GM18907 (cell line): ENCODE measurements at regions not wholly inside any gene's neighbourhood (a gene's known extent, or its start where the extent isn't known, plus 50 kb on each side); places are given as distances from the start of the nearest gene placed in this dataset.
A peak's percentile ranks its signal among the peaks of the same experiment; 100 is the strongest.

ENCODE experiments used
- ATAC-seq: cut with Tn5 transposase; IDR thresholded peaks from one replicate; pipeline ENCODE4 v1.9.1; 2021; ENCODE audit warnings: mild to moderate bottlenecking, moderate library complexity; ENCODE audit not compliant: unreplicated experiment

DNA sequence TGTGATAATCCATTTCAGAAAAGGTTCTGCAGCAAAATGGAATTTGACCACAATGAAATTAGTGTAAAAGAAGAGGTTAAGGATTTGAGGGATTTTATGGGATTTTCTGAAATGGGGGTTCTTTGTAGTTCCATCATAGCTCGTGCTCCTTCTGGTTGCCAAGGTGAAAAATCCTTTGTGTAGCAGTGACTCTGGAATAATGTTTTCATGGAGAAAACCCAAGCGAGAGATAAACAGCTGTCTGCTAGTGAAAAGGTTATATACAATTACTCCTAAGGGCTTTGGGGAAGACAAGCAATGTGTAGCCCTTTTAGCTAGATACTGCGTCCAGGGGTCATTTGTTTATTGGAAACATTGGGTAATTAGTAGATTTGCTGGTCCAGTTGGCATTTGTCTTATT lies 453.2 kb upstream of the DEPDC1 start:
- no peak for ATAC-seq

DNA sequence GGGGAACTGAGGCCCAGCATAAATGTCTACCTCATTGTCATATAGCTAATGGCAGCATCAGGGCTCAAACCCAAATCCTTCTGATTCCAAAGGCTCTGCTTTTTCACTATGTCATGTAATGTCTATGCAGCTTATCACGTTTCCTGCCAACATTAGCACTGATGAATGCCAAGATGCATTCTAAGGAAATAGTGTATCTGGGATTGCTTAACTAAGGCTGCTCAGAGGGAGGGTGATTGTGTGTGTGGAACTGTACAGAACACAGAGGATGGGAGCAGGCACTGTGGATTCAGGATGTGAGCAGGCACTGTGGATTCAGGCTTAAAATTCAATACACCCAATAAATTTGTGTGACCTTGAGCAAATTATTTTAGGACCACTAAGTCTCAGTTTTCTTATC lies 456.4 kb upstream of the DEPDC1 start:
- no peak for ATAC-seq

DNA sequence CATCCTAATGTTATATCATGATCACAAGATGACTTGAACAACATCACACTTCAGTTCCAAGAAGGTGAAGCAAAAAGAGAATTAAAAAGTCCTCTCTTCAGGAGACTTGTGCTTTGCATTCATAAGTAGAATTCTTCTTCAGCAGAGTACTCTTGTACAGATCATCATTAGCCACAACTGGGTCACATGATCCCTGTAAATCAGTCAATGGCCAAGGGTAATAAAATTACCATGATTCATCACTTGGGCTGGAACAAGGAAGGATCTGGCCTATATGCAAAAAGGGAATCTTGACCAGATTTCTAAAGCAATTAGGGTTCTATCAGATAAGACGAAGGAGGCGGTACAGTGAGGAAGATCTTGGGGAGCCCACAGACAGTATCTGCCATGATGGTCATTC lies 458.0 kb upstream of the DEPDC1 start:
- no peak for ATAC-seq

DNA sequence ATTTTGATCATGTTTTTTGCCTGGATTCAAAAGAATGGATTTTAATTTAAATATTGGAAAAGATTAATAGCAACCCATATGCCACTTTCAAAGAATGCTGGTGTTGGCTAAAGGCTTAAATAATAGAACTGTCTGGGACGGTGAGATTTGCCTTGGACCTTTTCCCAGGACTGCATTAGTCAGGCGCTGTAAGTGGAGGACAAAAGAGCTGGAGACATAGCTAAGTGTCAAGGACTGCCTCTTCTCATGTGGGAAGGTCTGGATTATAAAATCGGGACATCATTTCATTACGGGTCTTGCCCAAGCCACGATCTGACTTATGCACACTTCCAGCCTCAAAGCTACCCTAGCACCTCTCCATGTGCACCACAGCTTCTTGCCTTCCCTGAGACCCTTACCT lies 458.5 kb upstream of the DEPDC1 start:
- no peak for ATAC-seq

DNA sequence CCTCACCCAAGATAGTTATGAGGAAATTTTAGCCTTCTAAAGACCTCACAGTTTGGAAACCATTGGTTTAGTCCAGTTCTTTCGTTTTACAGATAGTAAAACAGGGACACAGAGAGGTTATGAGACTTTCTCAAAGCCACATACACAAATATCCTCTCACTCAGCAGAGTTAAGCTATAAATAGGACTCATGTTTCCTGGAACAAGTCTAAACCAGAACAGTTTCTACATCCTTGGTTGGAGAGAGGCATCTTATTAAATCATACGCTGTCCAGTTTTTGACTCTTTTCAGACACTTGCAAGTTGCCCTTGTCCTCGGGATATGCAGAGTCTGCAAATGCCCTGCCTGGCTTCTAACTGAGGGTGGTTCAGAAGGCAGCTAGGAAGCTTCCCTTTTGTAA lies 462.1 kb upstream of the DEPDC1 start:
- no peak for ATAC-seq

DNA sequence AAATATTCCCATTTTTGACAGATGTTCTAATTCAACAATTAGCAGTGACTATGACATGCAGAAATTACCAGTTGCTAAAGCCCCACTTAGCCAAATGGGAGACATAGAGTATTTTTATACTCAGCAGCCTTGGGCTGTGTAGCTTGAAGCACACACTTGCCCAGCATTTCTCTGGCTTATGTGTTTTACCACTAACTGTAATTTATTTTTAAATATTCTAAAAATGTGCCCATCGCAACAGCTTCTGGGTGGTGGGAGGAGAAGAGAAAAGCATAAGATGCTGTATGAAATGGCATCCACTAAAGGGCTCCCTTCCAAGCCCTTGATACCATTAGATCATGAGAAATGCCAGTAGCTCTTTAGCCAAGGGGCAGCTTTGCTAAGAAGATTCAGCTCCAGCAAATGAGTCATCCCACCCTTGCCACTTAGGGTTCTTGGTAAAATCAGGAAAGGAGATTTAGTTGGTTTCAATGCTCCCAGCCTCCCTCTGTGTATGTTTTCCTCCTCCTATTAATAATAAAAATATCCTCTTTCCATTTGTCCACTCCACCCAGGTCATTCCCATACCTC lies 462.7 kb upstream of the DEPDC1 start:
- no peak for ATAC-seq

DNA sequence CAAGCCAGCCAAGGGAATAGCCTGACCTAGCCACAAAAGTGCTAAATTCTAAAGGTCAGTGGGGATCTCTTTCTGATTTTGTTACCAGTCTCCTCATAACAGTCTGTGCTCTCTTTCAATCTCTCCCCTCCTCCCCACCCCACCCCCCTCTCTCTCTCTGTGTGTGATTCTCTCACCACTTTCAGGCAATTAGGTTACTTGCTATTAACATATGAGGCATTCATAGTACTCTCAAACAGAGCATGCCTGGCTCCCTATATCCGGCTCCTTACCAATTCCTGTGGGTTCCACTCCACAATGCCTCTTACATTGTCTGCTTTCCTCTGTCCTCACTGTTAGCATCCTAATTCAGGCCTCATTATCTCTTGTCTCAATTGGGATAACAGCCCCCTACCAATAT lies 464.3 kb upstream of the DEPDC1 start:
- ATAC-seq: no peak

DNA sequence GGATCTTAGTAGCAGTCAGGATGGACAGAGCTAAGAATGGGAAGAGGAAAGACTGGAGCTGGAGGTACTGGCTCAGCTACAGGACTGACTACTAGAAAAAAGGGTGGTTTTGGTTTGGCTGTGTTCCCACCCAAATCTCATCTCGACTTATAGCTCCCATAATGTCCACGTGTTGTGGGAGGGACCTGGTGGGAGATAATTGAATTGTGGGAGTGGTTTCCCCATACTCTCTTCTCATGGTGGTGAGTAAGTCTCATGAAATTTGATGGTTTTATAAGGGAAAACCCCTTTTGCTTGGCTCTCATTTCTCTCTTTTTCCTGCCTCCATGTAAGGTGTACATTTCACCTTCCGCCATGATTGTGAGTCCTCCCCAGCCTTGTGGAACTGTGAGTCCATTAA lies 466.5 kb upstream of the DEPDC1 start:
- ATAC-seq: no peak

DNA sequence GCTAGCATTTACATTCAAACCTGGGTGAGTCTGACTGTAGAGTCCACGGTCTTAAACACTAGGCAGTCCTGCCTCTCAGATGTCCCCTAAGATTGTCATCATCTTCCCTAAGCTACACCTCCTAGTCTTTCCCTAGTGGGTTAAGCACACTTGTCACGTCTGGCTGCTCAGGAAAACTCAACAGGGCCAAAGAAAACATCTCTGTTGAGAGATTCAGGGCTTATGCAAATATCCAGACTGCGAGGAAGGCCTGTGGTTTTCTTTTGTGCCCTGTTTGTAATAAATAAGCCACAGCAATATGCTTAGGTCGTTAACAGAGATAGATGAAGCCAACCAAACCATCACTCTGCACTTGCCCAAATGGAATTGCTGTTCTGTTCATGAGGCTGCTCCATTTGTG lies 472.6 kb upstream of the DEPDC1 start:
- peak; percentile 81 for ATAC-seq

DNA sequence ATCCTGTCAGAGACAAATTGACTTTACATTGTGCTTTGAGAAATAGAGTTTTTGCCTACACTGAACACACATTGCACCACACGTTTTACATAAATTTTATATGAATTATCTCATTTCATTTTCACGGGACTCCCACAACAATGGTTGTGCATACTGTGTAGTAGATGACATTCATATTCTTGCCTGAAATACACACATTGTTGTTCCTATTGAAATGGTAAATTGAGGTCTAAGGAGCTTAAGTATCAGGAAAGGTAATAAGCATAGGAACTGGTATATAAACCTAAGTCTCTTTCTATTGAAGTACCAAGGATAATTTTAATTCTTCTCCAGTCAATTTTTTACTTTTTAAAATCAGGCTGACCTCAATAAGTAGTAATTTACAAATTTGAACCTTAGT lies 473.7 kb upstream of the DEPDC1 start:
- no peak for ATAC-seq

DNA sequence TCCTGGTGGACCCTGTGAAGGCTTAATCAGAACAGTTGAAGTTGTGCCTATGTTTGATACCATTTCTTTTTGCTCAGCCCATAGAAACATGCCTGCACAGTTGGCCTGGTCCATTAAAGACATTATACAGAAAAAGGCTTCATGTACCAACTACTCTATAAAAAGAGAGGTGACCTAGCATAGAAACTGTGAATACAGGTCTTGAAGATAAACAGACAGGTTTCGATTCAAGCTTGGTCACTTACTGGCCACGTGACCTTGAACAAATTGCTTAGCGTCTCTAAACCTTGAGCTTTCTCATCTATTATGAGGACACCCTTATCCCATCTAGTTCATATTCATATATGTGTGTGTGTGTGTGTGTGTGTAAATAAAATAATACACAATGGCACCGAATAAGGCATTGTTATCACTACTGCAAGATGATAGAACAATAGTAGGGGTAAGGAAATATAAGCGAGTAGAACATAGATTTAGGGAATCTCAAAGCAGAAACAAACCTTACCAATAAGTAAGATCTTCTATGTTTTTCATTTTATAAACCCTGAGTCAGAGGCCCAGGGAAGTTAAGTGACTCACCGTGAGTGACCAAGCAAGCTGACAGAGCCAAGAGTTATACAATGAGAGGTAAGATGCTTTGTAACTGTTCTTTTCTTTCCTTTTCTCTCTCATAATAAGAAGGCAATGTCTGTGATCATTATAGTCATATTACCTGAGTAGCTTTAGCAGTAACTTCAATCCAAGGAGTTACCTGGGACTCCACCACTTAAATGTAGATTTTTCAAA lies 476.8 kb upstream of the DEPDC1 start:
- ATAC-seq: no peak

DNA sequence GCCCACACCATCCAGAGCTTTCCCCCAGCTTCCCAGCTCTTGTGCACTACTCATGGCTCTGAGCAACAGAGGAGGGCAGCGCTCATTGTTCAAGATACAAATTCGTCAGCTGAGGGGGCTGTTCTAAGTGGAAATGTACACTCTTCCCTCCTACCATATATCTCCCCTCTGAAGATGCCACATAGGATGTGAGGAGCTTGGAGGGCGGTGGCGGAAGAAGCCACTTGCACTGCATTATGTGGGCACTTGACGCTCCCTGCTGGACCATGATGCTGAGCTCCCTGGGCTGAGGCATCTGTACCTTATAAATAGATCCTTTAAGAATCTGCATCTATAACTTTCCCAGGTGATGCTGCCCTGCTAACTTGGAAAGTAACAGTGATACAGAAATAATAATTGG lies 477.6 kb upstream of the DEPDC1 start:
- ATAC-seq: no peak

DNA sequence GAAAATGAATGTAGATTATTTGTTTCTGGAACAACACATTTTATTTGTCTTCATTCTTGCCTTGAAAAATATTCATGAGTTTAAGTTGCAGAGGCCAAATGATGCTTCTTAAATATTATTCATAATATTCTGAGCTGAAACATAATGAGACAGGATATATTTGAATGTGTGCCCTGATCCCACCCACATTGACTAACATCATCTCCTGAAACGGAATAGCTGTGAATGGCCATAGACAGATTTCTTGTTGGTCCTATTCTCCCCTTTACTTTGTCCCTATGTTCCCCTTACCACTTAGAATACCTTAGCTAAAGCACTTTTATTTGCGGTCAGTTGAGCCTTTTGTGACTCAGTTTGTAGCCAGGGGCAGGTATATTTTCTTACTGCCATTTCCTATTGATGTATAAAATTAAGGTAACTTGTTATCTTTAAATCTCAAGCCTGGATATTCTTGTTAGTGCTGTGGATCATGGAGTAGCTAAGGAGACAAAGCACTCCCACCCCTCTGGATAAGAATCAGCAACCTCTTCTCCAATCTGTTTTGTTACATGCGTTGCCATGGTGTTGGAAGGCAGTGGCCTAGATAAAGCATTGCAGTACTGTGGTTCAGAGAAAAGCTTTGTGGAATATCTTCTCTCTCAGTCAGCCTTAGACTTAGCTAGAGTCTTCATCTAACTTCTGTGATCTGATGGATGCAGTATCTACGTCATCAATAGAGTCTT lies 478.5 kb upstream of the DEPDC1 start:
- no peak for ATAC-seq

DNA sequence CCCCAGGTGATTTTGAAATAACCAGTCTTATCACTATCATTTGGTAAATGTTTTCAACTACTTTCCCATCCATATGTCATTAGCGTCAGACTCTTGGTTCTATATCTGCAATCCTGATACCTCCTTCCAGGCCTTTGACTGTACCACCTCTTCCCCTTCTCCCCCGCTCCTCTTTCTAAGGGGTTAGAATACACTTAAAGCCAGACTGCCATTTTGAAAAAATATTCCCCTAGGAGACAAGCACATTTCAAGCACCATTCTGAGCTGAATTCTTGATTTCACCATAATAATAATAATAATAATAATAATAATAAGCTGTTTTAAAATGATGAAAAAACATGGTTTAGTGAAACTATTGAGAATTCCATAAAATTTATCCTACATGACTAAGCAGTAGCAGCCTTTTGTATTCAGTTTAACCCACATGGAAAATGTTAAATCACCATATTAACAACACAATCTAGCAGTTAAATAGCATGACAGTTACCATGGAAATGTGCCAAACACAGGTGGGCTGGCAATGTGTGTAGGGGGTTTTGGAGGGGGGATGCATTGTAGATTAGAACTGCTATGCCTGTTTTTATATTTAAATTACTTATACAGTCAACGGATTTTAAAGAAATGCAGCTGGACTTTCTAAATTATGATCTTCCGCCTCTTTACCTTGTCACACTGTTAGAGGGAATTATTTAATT lies 480.2 kb upstream of the DEPDC1 start:
- no peak for ATAC-seq

DNA sequence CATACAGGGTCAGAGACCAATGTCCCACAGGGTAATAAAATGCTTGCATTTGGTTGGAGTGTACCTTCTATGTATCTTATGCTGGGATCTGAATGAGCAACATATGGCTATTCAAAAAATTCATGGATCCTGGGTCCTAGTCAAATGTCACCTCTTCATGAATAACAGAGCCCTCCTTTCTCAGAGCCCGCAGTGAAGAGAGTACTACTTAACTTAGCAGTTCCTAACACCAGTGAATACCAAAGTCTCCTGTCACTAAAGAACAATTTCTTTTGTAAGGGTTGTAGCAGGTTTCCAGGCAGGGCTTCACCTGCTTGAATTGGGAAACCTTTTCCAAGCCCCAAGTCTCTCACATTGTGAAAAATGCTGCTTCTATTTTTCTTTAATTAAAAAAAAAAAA lies 483.0 kb upstream of the DEPDC1 start:
- no peak for ATAC-seq

DNA sequence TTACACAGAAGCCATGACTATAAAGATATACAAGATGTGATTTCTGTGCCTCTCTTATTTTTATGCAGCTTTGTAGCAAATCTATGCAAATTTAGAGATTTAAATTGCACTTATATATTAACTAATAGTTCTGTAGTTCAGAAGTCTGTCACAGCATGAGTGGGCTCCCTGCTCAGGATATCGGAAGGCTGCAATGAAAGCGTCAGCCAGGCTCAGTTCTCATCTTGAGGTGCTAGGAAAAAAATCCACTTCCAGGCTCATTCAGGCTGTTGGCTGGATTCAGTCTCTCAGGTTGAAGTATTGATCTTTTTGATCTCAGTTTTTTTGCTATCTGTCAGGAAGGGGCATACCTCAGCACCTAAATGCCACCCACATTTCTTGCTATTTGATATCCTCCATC lies 487.4 kb upstream of the DEPDC1 start:
- no peak for ATAC-seq

DNA sequence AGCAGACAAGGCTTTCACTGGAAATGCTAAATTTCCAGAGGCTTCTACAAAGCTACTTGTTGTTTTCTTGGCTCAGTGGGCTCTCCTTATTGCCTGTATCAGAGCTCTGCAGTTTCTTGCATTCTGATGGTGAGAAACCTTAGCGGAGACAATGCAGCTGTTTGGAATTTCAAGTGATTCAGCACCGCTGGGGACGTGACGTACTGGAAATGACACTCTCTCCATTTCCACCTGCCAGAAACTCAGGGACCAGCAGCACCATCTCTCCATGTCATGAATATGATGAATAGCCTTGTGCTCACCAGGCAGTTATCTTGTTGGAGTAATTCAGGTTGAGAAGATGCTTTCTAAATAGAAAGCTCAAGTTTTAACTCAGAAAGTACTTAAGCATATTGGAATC lies 497.2 kb upstream of the DEPDC1 start:
- no peak for ATAC-seq

DNA sequence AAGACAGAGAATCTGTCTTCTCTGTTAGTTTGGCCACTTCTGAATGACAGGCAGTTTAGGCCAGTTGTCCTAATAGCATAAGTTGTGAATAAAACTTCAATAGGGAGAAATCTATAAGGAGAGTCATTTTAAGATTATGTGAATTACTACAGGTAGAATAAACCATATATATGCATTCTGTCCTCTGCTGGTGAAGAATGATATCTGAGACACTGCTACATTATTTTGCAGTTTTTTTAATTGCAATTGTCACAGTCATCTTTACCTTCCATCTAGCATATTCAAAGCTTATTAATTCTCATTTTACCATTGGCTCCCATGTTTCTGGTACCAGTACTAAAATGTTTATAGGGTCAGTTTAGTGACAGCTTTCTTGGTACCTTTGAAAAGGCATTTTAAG lies 519.6 kb upstream of the DEPDC1 start:
- no peak for ATAC-seq

DNA sequence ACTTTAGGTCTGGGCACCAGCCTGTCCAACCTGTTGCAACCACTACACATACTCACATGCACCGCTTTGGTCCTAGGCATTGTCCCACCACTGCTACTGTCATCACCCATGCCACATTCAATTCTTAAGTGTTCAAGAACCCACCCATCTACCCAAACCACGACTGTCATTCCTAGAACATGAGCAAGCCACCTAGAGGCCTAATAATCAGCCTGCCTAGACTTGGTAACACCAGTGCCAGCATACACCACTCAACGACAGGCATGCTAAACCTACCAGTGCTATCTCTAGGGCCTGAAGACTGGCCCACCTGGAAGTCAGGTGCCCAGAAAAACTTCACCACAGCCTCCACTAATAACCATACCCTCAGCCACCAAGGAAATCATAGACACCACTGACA lies 532.8 kb upstream of the DEPDC1 start:
- ATAC-seq: no peak

DNA sequence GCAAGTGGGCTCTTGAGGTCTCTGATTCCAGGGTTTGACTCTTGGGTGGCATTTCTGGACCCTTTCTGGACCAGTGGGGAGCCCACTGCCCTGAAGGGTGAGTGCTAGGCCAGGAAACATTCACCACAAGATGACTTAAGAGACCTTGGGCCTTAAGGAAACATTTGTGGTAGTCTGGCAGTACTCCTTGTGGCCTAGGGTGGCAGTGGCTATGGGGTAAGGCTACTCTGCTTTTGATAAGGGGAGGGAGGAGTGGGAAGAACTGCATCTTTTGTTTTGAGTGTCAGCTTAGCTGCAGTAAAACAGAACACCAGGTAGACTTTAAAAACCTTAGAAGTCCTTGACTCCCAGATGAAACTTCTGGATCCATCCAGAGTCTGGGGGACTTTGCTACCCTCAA lies 529.3 kb upstream of the LRRC7 start:
- no peak for ATAC-seq

DNA sequence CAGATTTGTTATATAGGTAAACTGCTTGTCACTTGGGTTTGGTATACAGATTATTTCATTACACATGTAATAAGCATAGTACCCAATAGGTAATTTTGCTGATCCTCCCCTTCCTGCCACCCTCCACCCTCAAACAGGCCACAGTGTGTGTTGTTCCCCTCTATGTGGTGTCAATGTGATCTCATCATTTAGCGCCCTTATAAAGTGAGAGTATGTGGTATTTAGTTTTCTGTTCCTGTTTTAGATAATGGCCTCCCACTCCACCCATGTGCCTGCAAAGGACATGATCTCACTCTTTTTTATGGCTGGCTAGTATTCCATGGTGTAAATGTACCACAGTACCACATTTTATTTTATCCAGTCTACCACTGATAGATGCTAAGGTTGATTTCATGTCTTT lies 522.1 kb upstream of the LRRC7 start:
- ATAC-seq: no peak

DNA sequence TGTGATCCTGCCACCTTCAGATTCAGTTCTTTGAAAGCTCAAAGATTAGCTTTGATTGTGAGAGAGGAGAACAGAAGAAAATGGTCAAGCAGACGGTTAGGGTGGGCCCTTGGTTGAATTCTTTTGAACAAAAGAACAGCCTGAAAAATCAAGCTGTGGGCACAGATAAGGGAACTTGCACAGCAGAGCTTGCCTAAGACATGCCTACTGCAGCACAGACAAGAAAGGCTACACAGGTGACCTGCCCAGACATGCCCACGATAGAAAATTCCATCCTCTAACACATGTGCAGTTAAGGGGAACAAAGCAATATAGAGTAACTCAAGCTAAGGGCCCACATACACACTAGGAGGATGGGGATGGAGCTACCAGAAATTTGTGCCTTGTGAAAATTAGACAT lies 512.5 kb upstream of the LRRC7 start:
- peak; percentile 53 for ATAC-seq
